ENCODE measurements at regions not wholly inside any gene's neighbourhood (a gene's known extent, or its start where the extent isn't known, plus 50 kb on each side); places are given as distances from the start of the nearest gene placed in this dataset.
"Not testable (repeated sequence)": the region's sequence is repeated elsewhere in the genome, so short reads cannot be mapped to it uniquely, and the experiment has no call there.

DNA sequence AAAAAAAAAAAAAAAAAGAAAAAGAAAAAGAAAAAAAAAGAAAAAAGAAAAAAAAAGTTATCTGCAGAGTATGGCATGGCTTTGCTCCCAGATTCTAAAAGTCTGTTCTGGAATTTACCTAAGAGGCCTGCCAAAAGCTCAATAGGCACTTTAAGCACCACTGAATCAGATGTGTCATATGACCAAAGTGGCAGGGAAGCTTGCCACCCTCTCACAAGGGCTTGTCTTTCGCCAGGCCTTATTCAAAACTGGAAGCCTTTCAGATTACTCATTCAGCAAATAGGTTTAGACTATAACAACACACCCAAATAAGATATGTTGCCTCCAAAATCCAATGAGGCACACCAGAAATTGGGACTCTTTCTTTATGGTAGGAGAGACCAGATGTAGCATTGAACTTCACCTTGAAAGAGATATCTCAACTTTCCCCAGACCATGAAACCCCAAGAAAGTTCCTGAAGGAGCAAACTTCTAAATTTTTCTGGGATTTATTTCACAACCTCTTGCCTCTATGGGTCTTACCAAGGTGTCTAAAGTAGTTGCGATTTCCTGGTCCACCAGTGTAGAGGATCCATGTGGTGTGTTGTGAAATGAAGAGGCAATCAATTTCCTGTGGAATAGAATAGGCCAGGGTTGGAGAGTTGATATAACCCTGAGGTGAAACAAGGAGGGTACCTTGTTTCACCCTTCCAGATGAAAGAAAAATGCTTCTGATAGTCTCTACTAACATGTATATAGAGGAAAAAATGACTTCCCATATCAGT, 218.8 kb downstream of the DAD1 start:
- no peak overlapping the region for H3K9ac ChIP-seq (ENCODE audit: low read depth in 1 of 3, low read length in 3 of 3)
- H3K9me3 ChIP-seq (ENCODE audit: control insufficient read depth in 3 of 3, low read length in 3 of 3) = no peaks in the 10 kb centered on the region
- H3K4me1 ChIP-seq (ENCODE audit: control insufficient read depth in 3 of 3, insufficient read depth in 3 of 3, low read length in 3 of 3) = no peaks in the 10 kb centered on the region
- H3K4me3 ChIP-seq (ENCODE audit: low read length in 3 of 3) = no peak overlapping the region
- H3K36me3 ChIP-seq (ENCODE audit: control insufficient read depth in 3 of 3, insufficient read depth in 3 of 3, low read length in 3 of 3) = no peaks in the 10 kb centered on the region
- H3K27ac ChIP-seq (ENCODE audit: low read depth, low read length) = no peak overlapping the region
- no peaks in the 10 kb centered on the region for H3K27me3 ChIP-seq (ENCODE audit: control insufficient read depth in 3 of 3, insufficient read depth in 3 of 3, low read length in 3 of 3)

DNA sequence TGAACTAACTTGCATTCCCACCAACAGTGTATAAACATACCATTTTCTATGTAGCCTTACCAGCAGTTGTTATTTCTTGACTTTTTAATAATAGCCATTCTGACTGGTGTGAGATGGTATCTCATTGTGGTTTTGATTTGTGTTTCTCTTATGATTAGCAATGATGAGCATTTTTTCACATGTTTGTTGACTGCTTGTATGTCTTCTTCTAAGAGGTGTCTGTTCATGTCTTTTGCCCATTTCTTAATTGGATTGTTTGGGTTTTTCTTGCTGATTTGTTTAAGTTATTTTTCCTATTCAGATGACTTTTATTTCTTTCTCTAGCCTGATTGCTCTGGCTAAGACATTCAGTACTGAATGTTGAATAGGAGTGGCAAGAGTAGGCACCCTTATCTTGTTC, 230.3 kb downstream of the DAD1 start:
- no peaks in the 10 kb centered on the region for H3K9me3 ChIP-seq (ENCODE audit: control insufficient read depth in 3 of 3, low read length in 3 of 3)
- no peak overlapping the region for H3K4me3 ChIP-seq (ENCODE audit: low read length in 3 of 3)
- no peak overlapping the region for H3K9ac ChIP-seq (ENCODE audit: low read depth in 1 of 3, low read length in 3 of 3)
- H3K27me3 ChIP-seq (ENCODE audit: control insufficient read depth in 3 of 3, insufficient read depth in 3 of 3, low read length in 3 of 3) = no peaks in the 10 kb centered on the region
- H3K27ac ChIP-seq (ENCODE audit: low read depth, low read length) = no peak overlapping the region
- H3K36me3 ChIP-seq (ENCODE audit: control insufficient read depth in 3 of 3, insufficient read depth in 3 of 3, low read length in 3 of 3) = no peaks in the 10 kb centered on the region
- no peaks in the 10 kb centered on the region for H3K4me1 ChIP-seq (ENCODE audit: control insufficient read depth in 3 of 3, insufficient read depth in 3 of 3, low read length in 3 of 3)

DNA sequence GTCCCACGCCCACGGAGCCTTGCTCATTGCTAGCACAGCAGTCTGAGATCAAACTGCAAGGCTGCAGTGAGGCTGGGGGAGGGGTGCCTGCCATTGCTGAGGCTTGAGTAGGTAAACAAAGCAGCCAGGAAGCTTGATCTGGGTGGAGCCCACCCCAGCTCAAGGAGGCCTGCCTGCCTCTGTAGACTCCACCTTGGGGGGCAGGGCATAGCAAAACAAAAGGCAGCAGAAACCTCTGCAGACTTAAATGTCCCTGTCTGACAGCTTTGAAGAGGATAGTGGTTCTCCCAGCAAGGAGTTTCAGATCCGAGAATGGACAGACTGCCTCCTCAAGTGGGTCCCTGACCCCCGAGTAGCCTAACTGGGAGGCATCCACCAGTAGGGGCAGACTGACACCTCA, 239.7 kb downstream of the DAD1 start:
- not testable (repeated sequence) for H3K27ac ChIP-seq (ENCODE audit: low read depth, low read length); H3K9ac ChIP-seq (ENCODE audit: low read depth in 1 of 3, low read length in 3 of 3); H3K36me3 ChIP-seq (ENCODE audit: control insufficient read depth in 3 of 3, insufficient read depth in 3 of 3, low read length in 3 of 3); H3K9me3 ChIP-seq (ENCODE audit: control insufficient read depth in 3 of 3, low read length in 3 of 3); H3K4me1 ChIP-seq (ENCODE audit: control insufficient read depth in 3 of 3, insufficient read depth in 3 of 3, low read length in 3 of 3); H3K27me3 ChIP-seq (ENCODE audit: control insufficient read depth in 3 of 3, insufficient read depth in 3 of 3, low read length in 3 of 3); H3K4me3 ChIP-seq (ENCODE audit: low read length in 3 of 3)

DNA sequence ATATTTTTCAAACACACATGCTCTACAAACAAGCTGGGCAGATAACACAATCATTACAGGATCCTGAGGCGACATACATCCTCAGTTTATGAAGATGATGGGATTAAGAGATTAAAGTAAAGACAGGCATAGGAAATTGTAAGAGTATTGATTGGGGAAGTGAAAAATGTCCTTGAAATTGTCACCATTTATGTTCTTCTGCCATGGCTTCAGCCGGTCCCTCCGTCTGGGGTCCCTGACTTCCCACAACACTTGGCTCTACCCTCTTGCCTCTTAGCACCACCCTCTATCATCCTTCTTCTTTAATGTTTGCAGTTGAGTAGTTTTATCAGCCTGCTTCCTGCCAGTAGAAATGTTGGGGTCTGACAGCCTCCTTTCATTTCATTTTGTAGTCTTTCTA, 244.4 kb downstream of the DAD1 start:
- H3K4me3 ChIP-seq (ENCODE audit: low read length in 3 of 3) = no peak overlapping the region
- no peaks in the 10 kb centered on the region for H3K27me3 ChIP-seq (ENCODE audit: control insufficient read depth in 3 of 3, insufficient read depth in 3 of 3, low read length in 3 of 3)
- H3K9ac ChIP-seq (ENCODE audit: low read depth in 1 of 3, low read length in 3 of 3) = no peak overlapping the region
- H3K9me3 ChIP-seq (ENCODE audit: control insufficient read depth in 3 of 3, low read length in 3 of 3) = peaks cover 0 to 4% (median 3%) of the 10 kb centered on the region in 3 donors
- no peaks in the 10 kb centered on the region for H3K4me1 ChIP-seq (ENCODE audit: control insufficient read depth in 3 of 3, insufficient read depth in 3 of 3, low read length in 3 of 3)
- no peak overlapping the region for H3K27ac ChIP-seq (ENCODE audit: low read depth, low read length)
- H3K36me3 ChIP-seq (ENCODE audit: control insufficient read depth in 3 of 3, insufficient read depth in 3 of 3, low read length in 3 of 3) = no peaks in the 10 kb centered on the region

DNA sequence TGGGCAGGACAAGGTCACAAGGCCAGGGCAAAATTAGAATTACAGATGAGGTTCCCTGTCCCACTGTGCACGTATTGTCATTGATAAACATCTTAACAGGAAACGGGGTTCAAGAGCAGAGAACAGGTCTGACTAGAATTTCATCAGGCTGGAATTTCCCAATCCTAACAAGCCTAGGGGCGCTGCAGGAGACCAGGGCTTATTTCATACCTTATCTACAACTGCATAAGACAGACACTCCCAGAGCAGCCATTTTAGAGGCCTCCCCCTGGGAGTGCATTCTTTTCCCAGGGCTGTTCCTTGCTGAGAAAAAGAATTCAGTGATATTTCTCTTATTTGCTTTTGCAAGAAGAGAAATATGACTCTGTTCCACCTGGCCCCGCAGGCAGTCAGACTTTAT, 244.8 kb downstream of the DAD1 start:
- H3K9me3 ChIP-seq (ENCODE audit: control insufficient read depth in 3 of 3, low read length in 3 of 3); H3K27me3 ChIP-seq (ENCODE audit: control insufficient read depth in 3 of 3, insufficient read depth in 3 of 3, low read length in 3 of 3); H3K4me3 ChIP-seq (ENCODE audit: low read length in 3 of 3); H3K36me3 ChIP-seq (ENCODE audit: control insufficient read depth in 3 of 3, insufficient read depth in 3 of 3, low read length in 3 of 3); H3K27ac ChIP-seq (ENCODE audit: low read depth, low read length); H3K9ac ChIP-seq (ENCODE audit: low read depth in 1 of 3, low read length in 3 of 3); H3K4me1 ChIP-seq (ENCODE audit: control insufficient read depth in 3 of 3, insufficient read depth in 3 of 3, low read length in 3 of 3): not testable (repeated sequence)

DNA sequence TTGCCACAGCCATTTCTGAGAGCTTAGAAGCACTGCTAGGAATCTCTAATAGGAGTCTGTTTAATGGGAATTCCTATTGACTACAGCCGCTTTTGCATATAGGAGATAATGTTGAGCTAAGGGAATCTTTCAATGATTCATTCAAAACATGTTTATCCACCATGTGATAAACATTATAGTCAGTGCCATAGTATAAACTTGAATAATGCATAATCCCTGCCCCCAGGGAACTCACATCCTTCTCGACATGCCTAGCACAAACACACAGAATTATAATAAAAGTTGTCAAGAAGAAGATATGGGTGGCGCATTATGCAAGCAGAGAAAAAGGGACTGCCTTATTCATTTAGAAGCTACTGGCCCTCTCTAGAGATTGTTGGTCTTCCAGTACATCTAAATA, 248.0 kb downstream of the DAD1 start:
- no peaks in the 10 kb centered on the region for H3K36me3 ChIP-seq (ENCODE audit: control insufficient read depth in 3 of 3, insufficient read depth in 3 of 3, low read length in 3 of 3)
- peaks cover 0 to 12% (median 4%) of the 10 kb centered on the region in 3 donors for H3K4me1 ChIP-seq (ENCODE audit: control insufficient read depth in 3 of 3, insufficient read depth in 3 of 3, low read length in 3 of 3)
- no peak overlapping the region for H3K27ac ChIP-seq (ENCODE audit: low read depth, low read length)
- H3K27me3 ChIP-seq (ENCODE audit: control insufficient read depth in 3 of 3, insufficient read depth in 3 of 3, low read length in 3 of 3) = no peaks in the 10 kb centered on the region
- H3K4me3 ChIP-seq (ENCODE audit: low read length in 3 of 3) = no peak overlapping the region
- H3K9me3 ChIP-seq (ENCODE audit: control insufficient read depth in 3 of 3, low read length in 3 of 3) = peaks cover 0 to 4% (median 3%) of the 10 kb centered on the region in 3 donors
- H3K9ac ChIP-seq (ENCODE audit: low read depth in 1 of 3, low read length in 3 of 3) = no peak overlapping the region

DNA sequence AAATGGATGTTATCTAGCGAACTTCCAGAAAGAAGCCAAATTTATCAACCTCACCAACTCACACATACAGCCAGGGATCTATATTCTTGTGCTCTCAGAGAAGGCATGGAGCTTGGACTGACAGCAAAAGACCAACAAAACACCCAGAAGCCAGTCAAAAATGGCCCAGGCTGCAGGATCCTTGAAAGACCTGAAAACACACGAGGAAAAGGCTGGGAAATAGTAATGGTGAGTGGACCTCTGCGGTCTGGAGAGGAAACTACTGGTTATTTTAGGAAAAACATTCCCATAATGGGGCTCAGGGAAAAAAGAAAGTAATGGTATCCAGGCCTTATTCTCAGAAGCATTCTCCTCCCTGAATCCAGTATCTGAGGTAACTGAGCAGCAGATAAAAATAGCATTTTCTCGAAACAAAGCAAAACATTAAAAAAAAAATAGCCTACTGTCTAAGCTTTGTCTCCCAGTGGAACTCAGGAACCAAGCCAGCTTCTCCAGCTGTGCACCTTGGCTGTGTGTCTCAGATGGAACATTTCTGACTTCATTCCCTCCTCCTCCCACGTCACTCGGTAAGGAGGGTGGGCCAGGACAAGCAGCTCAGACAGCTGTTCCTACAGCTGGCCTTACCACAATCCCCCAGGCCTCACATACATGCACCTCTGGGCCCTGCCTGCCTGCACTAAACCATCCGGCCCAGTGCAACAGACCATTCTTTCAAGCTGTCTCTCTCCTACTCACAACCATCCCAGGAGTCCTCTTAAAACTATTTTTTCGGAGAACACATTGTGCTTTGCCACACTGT, 249.9 kb downstream of the DAD1 start:
- Histone ChIP-seq H3K9ac (ENCODE audit: low read depth in 1 of 3, low read length in 3 of 3) (no peak overlapping the region), H3K27ac (ENCODE audit: low read depth, low read length) (no peak overlapping the region), H3K9me3 (ENCODE audit: control insufficient read depth in 3 of 3, low read length in 3 of 3) (no peaks in the 10 kb centered on the region)

DNA sequence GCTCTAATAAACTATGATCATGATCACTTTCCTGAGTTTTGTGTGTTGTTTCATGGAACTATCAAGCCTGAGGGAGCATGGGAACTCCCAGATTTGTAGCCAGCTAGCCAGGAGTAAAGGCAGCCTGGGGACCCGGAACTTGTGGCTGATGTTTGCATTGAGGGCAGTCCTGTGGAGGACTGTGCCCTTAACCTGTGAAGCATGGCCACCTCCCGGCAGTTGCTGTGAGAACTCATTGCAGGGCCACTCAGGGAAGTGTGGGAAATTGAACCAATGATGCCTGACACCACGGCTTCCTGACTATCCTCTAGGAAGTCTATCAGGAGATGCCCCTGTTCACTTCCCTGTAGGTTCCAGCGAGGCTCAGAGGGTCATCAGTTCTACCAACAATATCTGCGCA, 250.6 kb downstream of the DAD1 start:
- no peaks in the 10 kb centered on the region for H3K36me3 ChIP-seq (ENCODE audit: control insufficient read depth in 3 of 3, insufficient read depth in 3 of 3, low read length in 3 of 3)
- no peak overlapping the region for H3K27ac ChIP-seq (ENCODE audit: low read depth, low read length)
- peaks cover 0 to 12% (median 4%) of the 10 kb centered on the region in 3 donors for H3K4me1 ChIP-seq (ENCODE audit: control insufficient read depth in 3 of 3, insufficient read depth in 3 of 3, low read length in 3 of 3)
- H3K4me3 ChIP-seq (ENCODE audit: low read length in 3 of 3) = no peak overlapping the region
- H3K9ac ChIP-seq (ENCODE audit: low read depth in 1 of 3, low read length in 3 of 3) = no peak overlapping the region
- no peaks in the 10 kb centered on the region for H3K27me3 ChIP-seq (ENCODE audit: control insufficient read depth in 3 of 3, insufficient read depth in 3 of 3, low read length in 3 of 3)
- no peaks in the 10 kb centered on the region for H3K9me3 ChIP-seq (ENCODE audit: control insufficient read depth in 3 of 3, low read length in 3 of 3)

More for the DNA sequence above, 249.9 kb downstream of the DAD1 start:
- H3K4me1 ChIP-seq (ENCODE audit: control insufficient read depth in 3 of 3, insufficient read depth in 3 of 3, low read length in 3 of 3) = peaks cover 0 to 12% (median 4%) of the 10 kb centered on the region in 3 donors
- no peaks in the 10 kb centered on the region for H3K36me3 ChIP-seq (ENCODE audit: control insufficient read depth in 3 of 3, insufficient read depth in 3 of 3, low read length in 3 of 3)
- no peaks in the 10 kb centered on the region for H3K27me3 ChIP-seq (ENCODE audit: control insufficient read depth in 3 of 3, insufficient read depth in 3 of 3, low read length in 3 of 3)
- no peak overlapping the region for H3K4me3 ChIP-seq (ENCODE audit: low read length in 3 of 3)

DNA sequence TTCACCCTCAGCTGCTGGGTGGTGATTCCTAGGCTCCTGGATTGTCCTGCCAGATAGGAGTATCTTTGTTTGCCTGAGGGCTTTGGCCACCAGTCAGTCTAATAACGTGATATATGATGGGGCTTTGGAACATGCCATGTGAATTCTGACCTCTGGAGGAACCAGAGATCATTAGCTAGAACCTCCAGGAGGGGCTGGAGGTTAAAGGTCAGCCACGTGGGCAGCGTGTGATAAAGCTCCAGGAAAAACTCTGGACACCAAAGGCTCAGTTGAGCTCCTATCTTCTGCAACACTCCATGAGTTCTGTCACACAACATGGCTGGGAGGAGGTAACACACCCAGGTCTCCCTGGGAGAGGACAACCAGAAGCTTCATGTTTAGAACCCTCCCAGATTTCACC, 251.1 kb downstream of the DAD1 start:
- Histone ChIP-seq H3K27ac (ENCODE audit: low read depth, low read length) (no peak overlapping the region), H3K27me3 (ENCODE audit: control insufficient read depth in 3 of 3, insufficient read depth in 3 of 3, low read length in 3 of 3) (no peaks in the 10 kb centered on the region), H3K4me1 (ENCODE audit: control insufficient read depth in 3 of 3, insufficient read depth in 3 of 3, low read length in 3 of 3) (peaks cover 0 to 12% (median 4%) of the 10 kb centered on the region in 3 donors)

DNA sequence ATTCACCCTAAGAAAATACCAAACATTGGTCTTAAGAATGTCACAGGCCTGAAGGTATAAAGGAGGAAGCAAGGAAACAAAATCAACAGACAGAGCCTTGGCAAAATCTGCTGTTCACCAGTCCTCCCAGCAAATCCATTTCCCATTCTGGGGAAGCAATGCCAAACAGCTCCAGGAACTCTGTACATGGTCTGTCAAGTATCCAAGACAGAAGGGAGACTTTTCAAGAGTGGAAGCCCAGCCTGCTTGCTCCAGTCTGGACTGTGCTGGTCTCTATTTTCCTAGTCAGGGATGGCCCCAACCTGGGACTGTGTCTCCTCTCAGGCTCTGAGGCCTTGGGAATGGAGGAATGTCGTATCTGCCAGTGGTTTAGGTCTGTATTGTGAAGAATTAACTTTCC, 251.5 kb downstream of the DAD1 start:
- no peak overlapping the region for H3K9ac ChIP-seq (ENCODE audit: low read depth in 1 of 3, low read length in 3 of 3)
- no peaks in the 10 kb centered on the region for H3K27me3 ChIP-seq (ENCODE audit: control insufficient read depth in 3 of 3, insufficient read depth in 3 of 3, low read length in 3 of 3)
- H3K27ac ChIP-seq (ENCODE audit: low read depth, low read length) = no peak overlapping the region
- H3K36me3 ChIP-seq (ENCODE audit: control insufficient read depth in 3 of 3, insufficient read depth in 3 of 3, low read length in 3 of 3) = no peaks in the 10 kb centered on the region
- H3K4me1 ChIP-seq (ENCODE audit: control insufficient read depth in 3 of 3, insufficient read depth in 3 of 3, low read length in 3 of 3) = peaks cover 0 to 12% (median 4%) of the 10 kb centered on the region in 3 donors
- no peaks in the 10 kb centered on the region for H3K9me3 ChIP-seq (ENCODE audit: control insufficient read depth in 3 of 3, low read length in 3 of 3)
- no peak overlapping the region for H3K4me3 ChIP-seq (ENCODE audit: low read length in 3 of 3)

More for the DNA sequence above, 251.1 kb downstream of the DAD1 start:
- Histone ChIP-seq H3K36me3 (ENCODE audit: control insufficient read depth in 3 of 3, insufficient read depth in 3 of 3, low read length in 3 of 3) (no peaks in the 10 kb centered on the region), H3K9ac (ENCODE audit: low read depth in 1 of 3, low read length in 3 of 3) (no peak overlapping the region), H3K9me3 (ENCODE audit: control insufficient read depth in 3 of 3, low read length in 3 of 3) (no peaks in the 10 kb centered on the region), H3K4me3 (ENCODE audit: low read length in 3 of 3) (no peak overlapping the region)

Data from skeletal muscle tissue (tissue), 3 donors.